ENCODE measurements at regions not wholly inside any gene's neighbourhood (a gene's known extent, or its start where the extent isn't known, plus 50 kb on each side); places are given as distances from the start of the nearest gene placed in this dataset.

DNA sequence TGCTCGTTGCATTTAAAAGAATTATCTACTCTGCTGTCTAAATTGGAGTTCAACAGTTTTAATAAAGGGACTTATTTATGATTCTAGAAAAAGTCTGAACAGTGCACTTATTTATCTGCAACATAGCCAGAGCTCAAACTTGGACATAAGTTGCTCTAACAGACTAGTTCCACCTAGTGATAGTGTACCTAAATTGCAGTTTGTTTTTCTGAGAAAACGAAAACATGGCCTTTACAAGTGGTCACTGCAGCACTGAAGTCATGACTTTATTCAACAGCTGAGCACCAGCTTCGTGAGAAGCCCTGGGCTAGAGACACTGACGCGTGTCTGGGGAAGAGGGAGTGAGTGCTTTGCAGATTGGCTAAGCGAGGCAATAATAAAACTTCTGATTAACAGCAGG, 77.3 kb upstream of the IGSF1 start:
- CTCF ChIA-PET, result interaction anchor here (0.8 kb wide), 1 partner anchor 371 kb away, joined by 3 read pairs; no protein-coding TSS in a partner anchor
- H3K4me1 ChIP-seq (ENCODE audit: control insufficient read depth, insufficient read depth, low read length), result no peaks in the 10 kb centered on the region
- no peaks in the 10 kb centered on the region for H3K9me3 ChIP-seq (replicated peaks; ENCODE audit: control insufficient read depth, insufficient read depth, low read length)
- H3K27me3 ChIP-seq (replicated peaks in 1 of 2; ENCODE audit: control insufficient read depth in 2 of 2, insufficient read depth in 2 of 2, low read length in 1 of 2), result no peaks in the 10 kb centered on the region; a peak in 1 of 4 replicates
- H3K4me3 ChIP-seq, result no peak overlapping the region
- SMC1A ChIA-PET (ENCODE audit: uncharacterized antibody, unreplicated experiment), result interaction anchor here (1.4 kb wide), 1 partner anchor 104 kb away, joined by 4 read pairs; no protein-coding TSS in a partner anchor
- H3K36me3 ChIP-seq (ENCODE audit: control insufficient read depth in 2 of 2, insufficient read depth in 2 of 2, low read length in 1 of 2), result no peaks in the 10 kb centered on the region
- WGBS (ENCODE audit: insufficient coverage, insufficient replicate concordance, low lambda C conversion rate, missing lambda C conversion rate), result under 1% methylated on average over 6 of the region's 6 CpGs
- BruUV-seq (replicated peaks), result no TSS peak
- no peaks in the 10 kb centered on the region for H4K20me1 ChIP-seq (ENCODE audit: control insufficient read depth, insufficient read depth)
- no peaks in the 10 kb centered on the region for H3K79me2 ChIP-seq (ENCODE audit: control insufficient read depth, insufficient read depth, low read length)
- no peak overlapping the region for H3K9ac ChIP-seq (ENCODE audit: control insufficient read depth, insufficient read depth, low read length)
- RAD21 ChIA-PET (ENCODE audit: unreplicated experiment), result no interaction called here
- intact Hi-C loops (cut with micrococcal nuclease; ENCODE audit: unreplicated experiment), result no loop called here
- no peak overlapping the region for H3K4me2 ChIP-seq (ENCODE audit: control insufficient read depth, insufficient read depth)
- no peak for FAIRE-seq
- TF ChIP-seq CHD2 (IDR thresholded peaks at IDR 0.05; ENCODE audit: borderline replicate concordance, low read depth, low read length) (no peak), YBX1 (IDR thresholded peaks at IDR 0.05) (no peak), RFX5 (IDR thresholded peaks at IDR 0.05; ENCODE audit: low read depth, low read length) (no peak), RAD21 (IDR thresholded peaks at IDR 0.05; ENCODE audit: insufficient read depth, low read depth, low read length) (0 out of 2 replicates have a peak, but pooled peaks have one; percentile 16), SMC3 (IDR thresholded peaks at IDR 0.05; ENCODE audit: borderline replicate concordance, low read length) (peak; percentile 14; the same call in 1 of the 2 replicates), MTA2 (IDR thresholded peaks at IDR 0.05; ENCODE audit: low read depth) (no peak), CBFB (IDR thresholded peaks at IDR 0.05; ENCODE audit: low read depth) (no peak), STAT3 (IDR thresholded peaks at IDR 0.05; ENCODE audit: low read depth, low read length) (no peak), FOXM1 (IDR thresholded peaks at IDR 0.05; ENCODE audit: low read depth, low read length) (no peak), RCOR1 (conservative IDR thresholded peaks at IDR 0.05; ENCODE audit: low read depth, low read length) (no peak), TBL1XR1 (IDR thresholded peaks at IDR 0.05; ENCODE audit: low read depth, low read length) (no peak), SIN3A (IDR thresholded peaks at IDR 0.05; ENCODE audit: low read depth, low read length) (no peak), POLR2AphosphoS2 (IDR thresholded peaks at IDR 0.05; ENCODE audit: low read depth, low read length) (no peak), ZSCAN29 (IDR thresholded peaks at IDR 0.05) (no peak), FOS (IDR thresholded peaks at IDR 0.05; ENCODE audit: borderline replicate concordance, extremely low read depth, insufficient read length) (no peak)
- TF ChIP-seq, protein P1, sequence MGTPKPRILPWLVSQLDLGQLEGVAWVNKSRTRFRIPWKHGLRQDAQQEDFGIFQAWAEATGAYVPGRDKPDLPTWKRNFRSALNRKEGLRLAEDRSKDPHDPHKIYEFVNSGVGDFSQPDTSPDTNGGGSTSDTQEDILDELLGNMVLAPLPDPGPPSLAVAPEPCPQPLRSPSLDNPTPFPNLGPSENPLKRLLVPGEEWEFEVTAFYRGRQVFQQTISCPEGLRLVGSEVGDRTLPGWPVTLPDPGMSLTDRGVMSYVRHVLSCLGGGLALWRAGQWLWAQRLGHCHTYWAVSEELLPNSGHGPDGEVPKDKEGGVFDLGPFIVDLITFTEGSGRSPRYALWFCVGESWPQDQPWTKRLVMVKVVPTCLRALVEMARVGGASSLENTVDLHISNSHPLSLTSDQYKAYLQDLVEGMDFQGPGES (IDR thresholded peaks at IDR 0.05), result no peak
- TF ChIP-seq, protein P2, sequence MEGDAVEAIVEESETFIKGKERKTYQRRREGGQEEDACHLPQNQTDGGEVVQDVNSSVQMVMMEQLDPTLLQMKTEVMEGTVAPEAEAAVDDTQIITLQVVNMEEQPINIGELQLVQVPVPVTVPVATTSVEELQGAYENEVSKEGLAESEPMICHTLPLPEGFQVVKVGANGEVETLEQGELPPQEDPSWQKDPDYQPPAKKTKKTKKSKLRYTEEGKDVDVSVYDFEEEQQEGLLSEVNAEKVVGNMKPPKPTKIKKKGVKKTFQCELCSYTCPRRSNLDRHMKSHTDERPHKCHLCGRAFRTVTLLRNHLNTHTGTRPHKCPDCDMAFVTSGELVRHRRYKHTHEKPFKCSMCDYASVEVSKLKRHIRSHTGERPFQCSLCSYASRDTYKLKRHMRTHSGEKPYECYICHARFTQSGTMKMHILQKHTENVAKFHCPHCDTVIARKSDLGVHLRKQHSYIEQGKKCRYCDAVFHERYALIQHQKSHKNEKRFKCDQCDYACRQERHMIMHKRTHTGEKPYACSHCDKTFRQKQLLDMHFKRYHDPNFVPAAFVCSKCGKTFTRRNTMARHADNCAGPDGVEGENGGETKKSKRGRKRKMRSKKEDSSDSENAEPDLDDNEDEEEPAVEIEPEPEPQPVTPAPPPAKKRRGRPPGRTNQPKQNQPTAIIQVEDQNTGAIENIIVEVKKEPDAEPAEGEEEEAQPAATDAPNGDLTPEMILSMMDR (IDR thresholded peaks at IDR 0.05 in 2 of 3, conservative IDR thresholded peaks at IDR 0.05 in 1 of 3; ENCODE audit: control insufficient read depth in 2 of 3, extremely low read depth in 1 of 3, insufficient read depth in 1 of 3, low read depth in 3 of 3, low read length in 3 of 3), result peak in 2 of 3 experiments; percentile 9 to 22; a peak in 1 of 6 replicates
- TF ChIP-seq, protein P3, sequence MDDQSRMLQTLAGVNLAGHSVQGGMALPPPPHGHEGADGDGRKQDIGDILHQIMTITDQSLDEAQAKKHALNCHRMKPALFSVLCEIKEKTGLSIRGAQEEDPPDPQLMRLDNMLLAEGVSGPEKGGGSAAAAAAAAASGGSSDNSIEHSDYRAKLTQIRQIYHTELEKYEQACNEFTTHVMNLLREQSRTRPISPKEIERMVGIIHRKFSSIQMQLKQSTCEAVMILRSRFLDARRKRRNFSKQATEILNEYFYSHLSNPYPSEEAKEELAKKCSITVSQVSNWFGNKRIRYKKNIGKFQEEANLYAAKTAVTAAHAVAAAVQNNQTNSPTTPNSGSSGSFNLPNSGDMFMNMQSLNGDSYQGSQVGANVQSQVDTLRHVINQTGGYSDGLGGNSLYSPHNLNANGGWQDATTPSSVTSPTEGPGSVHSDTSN (IDR thresholded peaks at IDR 0.05; ENCODE audit: insufficient replicate concordance, low read depth, low read length), result no peak
- H3K27ac ChIP-seq (ENCODE audit: control insufficient read depth, insufficient read depth), result no peak overlapping the region
- H2AFZ ChIP-seq (ENCODE audit: control insufficient read depth, low read depth, low read length), result no peak overlapping the region
- in situ Hi-C loops (cut with MboI), result no loop called here
- POLR2A ChIA-PET, result no interaction called here
- DNase-seq (ENCODE audit: low read depth, low spot score), result no peak
- no peak; the same call in 2 of the 3 replicates for ATAC-seq

Measured in GM12878 (cell line).